ENCODE measurements at regions not wholly inside any gene's neighbourhood (a gene's known extent, or its start where the extent isn't known, plus 50 kb on each side); places are given as distances from the start of the nearest gene placed in this dataset.

DNA sequence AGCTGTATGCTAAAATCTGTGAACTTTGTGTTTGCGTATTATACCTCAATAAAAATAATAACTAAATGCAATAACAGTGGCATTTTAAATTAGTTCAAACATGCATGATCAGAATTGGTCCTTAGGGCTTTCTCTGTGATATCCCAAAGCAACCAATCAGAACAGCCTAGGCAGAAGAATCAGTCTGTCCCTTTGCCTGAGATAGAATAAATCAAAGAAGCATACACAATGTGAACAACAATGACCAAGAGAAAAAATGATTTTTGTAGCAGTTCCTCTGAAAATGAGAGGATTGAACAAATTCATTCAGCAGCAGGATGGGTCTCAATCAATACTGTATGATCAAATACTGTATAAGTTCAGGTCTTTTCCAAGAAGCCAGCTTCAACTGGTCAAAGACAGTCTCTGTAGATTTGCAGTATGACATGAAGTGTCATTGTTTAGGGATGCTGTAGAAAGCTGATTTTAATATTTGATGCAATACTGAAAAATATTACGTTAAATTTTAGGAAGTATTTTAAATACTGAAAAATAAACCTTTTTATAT lies 1071.6 kb downstream of the AGBL1 start:
- no peak for DNase-seq (ENCODE audit: low spot score)

DNA sequence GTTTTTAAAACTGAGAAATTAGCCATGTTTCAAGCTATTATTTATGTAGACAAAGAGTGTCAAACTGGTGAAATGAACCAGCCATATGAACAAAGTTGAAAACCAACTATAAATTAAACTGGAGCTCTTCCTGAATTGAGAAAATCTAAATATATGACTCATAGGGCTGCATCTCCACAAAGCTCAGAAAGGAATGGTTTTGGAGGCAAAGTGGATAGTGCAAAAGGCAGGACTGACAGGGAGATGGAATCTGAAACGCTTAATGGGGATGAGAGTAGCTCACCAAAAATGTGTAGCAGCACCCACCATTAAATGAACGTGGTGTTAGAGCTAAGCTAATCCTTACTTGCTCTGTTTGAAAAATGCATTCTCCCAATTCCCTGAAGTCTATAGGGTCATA lies 1066.0 kb downstream of the AGBL1 start:
- DNase-seq (ENCODE audit: low spot score) = no peak

DNA sequence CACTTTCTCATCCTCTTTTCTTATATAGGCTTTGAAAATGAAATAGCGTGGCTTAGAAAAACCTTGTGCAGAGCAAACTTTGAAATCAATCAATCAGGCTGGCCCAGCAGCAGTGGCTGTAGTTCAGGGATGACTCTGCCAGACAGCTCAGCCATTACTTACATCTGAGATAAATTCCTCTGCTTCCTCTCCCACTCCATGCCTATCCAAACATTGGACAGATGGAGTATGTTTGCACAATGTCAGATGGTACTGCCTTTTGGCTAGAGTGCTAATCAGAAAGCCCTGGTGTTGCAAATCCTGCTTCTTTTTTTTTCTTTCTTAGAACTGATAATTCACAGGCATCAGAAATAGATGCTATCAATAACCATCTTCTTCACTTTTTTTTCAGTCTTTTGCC lies 1065.1 kb downstream of the AGBL1 start:
- no peak for DNase-seq (ENCODE audit: low spot score)

DNA sequence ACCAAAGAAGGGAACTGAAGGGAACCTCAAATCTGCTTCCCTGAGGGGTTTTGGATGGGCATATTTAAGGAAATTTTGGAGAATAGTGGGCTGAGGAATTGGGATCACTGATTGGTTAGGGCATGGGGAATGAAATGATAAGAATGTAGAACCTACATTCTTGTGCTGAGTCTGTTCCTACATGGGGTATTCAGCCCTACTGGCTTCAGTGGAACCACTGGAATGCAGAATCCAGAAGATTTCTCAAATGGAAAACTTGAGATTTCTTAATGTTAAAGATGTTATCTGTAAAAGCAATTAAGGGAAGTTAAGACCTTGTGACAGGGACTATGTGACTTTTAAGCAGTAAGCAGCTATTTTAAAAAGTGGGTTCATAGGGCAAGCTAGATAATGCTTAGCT lies 1062.4 kb downstream of the AGBL1 start:
- DNase-seq (ENCODE audit: low spot score) = no peak

DNA sequence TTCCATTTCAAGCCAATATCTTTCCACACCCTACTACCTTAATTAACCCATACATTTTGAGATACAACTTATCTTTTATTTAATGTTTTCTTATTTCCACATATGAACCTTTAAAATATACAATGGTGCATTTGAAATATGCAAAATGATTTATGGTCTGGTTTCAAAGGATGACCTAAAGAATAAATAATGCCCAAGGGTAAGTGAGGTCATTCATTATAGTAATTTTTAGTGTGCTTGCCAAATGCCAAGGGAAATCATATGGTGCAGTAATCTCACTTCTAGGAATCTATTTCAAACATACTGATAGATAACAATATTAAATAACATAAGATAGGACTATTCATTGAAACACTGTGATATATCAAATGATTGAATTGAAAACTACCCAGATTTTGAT lies 1055.4 kb downstream of the AGBL1 start:
- no peak for DNase-seq (ENCODE audit: low spot score)

DNA sequence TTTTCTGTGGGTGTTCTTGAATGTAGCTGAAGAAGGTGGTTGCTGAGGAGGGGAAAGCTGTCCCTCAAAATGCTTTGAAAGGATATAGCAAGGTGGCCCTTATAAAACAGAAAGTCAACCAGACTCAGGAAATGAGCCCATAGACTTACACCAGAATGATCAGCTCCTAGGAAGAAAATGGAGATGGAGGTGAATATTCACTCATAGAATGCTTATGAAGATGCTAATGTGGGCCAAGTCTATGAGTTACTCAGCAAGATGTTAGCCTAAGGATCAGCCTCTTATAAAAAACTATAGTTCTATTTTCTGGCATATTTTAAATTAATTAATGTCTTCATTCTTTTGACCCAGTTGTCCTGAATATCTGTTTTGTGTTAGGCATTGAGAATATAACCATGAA lies 1054.0 kb downstream of the AGBL1 start:
- DNase-seq (ENCODE audit: low spot score) = no peak

DNA sequence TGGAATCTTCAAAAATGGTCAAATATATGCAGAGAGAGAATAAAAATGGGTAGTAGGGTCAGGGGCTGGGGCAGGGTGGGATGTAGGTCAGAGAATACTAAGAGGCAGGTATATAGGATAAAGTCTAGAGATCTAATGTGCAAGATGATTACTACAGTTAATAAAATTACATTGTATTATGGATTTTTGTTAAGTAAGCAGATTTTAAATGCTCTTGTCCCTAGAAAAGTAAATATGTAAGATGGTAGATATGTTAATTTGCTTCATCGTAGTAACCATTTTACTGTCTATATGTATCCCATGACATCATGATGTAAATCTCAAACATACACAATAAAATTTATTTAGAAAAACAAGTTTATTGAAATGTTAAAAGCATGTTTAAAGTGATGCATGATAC lies 1051.4 kb downstream of the AGBL1 start:
- no peak for DNase-seq (ENCODE audit: low spot score)

DNA sequence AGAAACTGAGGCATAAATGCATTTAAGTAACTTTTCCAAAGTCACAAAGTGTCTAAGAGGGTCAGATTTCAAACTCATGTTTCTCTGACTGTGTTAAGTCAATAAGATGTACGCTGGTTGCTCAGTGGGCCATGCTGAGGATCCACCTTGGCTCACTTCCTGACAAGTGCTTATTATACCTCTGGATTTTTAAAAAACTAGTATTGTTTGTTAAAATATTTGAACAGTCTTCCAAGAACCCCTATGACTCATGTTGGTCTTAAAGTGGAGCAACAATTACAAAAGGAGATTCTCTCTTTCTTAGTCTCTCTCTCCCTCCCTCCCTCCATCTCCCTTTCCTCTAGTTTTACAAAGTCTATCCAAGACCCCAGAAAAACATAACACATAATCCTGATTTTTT lies 1050.2 kb downstream of the AGBL1 start:
- DNase-seq (ENCODE audit: low spot score) = no peak

DNA sequence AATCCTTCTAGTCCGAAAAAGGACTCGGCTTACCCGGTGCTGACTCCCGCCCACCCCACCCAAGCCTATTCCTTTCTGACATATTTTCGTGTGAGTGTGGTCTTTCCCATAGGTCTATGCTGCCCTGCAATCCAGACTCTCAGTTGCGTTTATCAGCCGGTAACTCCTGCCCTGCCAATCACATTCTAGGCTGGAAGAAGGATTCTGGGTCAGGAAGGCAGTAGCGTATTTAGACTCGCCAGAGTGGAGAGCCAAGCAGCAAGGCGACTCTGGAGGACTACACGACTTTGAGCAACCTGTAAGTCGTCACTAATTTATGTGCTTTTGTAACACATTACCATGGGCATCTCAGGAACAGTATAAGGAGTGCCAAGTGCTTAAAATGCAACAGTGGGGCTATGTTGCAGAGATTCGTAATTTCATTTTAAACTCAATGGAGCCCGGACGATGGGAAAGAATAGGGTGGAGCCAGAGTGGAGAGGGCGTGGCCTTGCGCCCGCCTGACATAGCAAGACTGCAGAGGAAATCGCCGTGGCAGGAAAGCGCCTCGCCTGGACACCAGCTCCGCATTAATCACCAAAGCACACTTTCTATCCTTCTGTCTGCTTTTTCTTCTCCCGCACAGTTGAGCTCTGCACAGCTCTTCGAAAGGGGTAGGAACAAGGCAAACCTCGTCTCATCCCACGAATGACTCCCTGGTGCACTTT lies 1044.2 kb downstream of the AGBL1 start:
- DNase-seq (ENCODE audit: low spot score) = no peak

DNA sequence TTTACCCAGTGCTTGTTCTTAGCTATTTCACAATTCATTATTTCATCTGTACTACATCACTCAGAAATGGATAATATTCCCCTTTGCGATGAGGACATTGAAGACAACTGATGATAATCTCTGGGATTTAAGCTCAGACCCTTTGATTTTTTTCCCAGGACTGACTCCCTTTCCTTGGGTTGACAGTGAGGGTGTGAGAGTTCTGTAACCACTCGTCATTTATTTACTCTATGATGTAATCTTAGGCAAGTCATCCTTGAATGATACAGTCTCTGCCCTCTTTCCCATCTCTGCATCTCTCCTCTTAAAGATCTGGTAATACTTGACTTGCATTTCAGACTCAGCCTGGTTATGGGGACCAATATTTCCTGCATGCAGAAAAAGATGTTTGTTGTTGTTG lies 1041.7 kb downstream of the AGBL1 start:
- DNase-seq (ENCODE audit: low spot score) = no peak

DNA sequence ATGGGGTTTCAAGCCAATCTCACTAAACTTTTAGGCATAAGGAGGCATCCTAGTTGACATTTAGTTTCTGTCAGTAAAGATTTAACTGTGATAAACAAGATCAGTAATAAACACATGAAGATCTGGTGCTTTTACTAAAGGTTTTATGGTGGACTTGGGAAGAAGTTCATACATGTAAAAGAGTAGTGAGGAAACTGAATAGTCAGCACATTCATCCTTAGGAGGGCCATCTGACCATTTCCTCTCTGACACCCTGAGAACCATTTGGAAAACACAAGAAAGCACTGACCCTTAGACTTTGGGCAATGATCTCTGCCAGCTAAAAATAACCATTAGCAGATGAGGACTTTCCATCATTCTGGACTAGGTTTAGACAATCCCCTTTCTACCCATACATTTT lies 1040.9 kb downstream of the AGBL1 start:
- DNase-seq (ENCODE audit: low spot score) = no peak

DNA sequence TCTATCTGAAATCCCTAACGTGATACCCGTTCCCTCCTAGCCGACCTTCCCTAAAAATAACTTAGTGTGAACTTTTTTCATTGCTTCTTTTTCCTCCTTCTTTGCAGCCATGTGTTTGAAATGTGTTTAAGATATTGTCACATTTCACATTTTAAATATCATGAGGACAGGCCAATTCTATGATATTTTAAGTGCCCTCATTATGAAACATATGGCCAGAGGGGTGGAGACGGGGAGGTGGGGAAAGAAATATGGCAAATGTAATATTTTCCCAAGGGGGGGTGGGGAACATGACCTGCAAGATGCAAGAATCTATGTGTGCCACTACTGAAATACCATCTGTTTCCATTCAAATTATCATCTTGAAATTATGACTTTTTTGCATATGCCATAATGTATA lies 1039.2 kb downstream of the AGBL1 start:
- no peak for DNase-seq (ENCODE audit: low spot score)

DNA sequence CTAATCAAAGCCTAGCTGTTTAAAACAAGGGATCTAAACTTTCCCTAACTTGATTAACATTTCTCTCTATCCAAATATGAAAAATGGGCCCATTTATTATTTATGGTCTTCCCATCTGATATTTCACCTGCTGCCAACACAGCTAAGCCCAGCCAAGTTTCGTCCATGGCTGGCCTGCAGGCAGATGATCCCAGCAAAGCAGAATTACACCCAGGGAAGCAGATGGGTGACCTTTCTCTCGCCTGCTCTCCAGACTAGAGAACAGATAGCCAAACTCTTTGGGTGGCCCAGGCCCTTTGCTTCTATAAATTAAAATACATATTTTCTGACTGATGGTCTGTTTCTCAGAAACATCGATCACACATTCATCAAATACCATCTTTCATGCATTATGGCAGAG lies 1038.8 kb downstream of the AGBL1 start:
- no peak for DNase-seq (ENCODE audit: low spot score)

DNA sequence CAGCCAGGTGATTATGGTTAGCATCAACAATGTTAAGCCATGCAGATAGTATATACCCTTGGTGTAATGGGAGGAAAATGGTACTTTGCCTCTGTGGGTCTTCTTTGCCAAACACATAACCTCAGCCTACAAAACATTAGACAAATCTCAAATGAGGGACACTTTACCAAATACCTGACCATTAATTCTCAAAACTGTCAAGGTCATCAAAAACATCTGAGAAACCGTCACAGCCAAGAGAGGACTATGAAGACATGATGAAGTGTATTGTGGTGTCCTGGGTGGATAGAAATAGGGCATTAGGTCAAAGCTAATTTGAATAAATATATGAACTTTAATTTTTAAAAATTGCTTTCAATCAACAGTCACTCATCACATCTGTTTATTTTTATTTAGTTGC lies 1036.1 kb downstream of the AGBL1 start:
- no peak for DNase-seq (ENCODE audit: low spot score)

DNA sequence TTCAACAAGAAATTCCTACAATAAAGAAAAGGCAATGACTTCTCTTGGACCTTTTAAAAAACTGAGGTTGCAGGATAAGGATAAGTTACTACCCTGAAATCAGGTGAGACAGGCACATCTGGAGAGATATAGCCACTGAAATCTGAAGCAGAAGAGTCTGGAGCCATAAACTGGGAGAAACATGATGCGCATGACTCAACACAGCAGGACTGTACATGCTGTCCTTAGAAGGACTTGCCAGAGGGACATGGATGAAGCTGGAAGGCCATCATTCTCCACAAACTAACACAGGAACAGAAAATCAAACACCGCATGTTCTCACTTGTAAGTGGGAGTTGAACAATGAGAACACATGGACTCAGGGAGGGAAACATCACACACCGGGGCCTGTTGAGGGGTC lies 1020.2 kb downstream of the AGBL1 start:
- no peak for DNase-seq (ENCODE audit: low spot score)

DNA sequence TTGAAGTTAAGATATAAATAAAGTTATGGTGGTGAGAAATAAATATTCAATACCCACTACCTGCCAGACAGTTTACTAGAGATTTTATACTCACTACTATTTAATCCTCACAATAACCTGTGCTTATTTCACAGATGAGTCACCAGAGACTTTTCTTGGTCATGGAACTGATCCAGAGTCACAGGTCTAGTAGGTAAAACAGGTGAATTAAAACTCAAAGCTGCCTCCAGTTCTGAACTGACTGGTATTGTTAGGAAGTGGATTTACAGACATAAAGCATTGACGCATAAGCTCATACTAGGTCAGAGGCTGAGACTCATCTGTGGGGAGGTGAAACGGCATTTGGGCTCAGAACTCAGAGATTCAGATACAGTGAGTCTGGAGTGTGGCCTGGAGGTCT lies 1009.9 kb downstream of the AGBL1 start:
- DNase-seq (ENCODE audit: low spot score) = no peak

DNA sequence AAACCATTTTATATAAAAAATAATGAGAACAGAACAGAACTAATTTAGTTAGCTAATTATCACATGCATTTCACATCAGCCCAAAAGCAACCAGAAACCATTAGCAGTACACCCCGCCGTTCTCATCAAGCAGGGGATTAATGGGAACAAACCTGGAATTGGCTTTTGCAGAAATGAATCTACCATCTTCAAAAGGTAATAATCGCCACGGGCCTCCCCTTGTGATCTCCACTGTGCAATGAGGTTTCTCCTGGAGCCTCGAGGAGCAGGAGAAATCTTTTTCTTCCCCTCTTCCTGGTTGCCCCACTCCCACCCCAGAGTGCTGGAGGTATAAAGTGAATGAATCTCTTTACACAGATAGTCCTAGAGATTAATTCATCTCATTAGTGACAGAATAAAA lies 1003.5 kb downstream of the AGBL1 start:
- DNase-seq (ENCODE audit: low spot score) = no peak

DNA sequence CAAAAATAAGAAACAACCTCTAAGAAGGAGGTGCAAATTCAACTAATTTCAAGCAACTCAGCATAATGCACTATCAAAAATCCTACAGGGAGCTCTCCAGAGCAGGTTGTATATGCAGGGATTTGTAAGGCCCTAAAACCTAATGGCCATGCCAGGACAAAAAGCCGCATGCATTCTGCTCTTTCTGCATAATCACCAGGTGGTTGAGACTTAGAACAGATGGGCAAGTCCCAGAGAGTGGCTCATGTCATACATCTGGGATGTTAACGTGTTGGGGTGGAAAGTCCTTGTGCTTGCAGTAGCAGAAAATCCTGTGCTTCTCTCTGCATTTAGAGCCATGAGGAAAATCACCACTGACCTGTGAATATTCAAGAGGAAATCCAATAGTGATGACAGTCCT lies 1002.9 kb downstream of the AGBL1 start:
- no peak for DNase-seq (ENCODE audit: low spot score)

DNA sequence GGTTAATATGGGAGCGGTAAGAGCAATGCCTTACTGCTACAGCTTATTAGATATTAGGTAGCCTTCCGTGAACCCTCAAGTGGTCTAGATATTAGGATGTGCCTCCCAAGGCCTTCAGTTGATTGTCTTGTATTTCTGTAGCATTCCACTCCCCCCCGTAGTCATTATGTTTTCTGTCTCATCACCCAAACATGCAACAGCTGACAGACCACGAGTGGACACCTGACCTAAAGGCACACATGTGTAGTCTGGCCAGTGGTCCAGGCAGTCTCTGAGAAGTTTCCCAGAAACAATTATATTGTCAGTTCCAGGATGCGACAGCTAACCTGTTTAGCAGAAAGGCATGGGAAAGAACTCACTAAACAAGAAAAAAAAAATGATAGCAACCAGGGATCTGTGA lies 1000.9 kb downstream of the AGBL1 start:
- DNase-seq (ENCODE audit: low spot score) = no peak

Measured in hepatic stellate cell (primary cell).